ENCODE measurements at regions not wholly inside any gene's neighbourhood (a gene's known extent, or its start where the extent isn't known, plus 50 kb on each side); places are given as distances from the start of the nearest gene placed in this dataset.
"Not testable (repeated sequence)": the region's sequence is repeated elsewhere in the genome, so short reads cannot be mapped to it uniquely, and the experiment has no call there.

GRCh38 chr16:75996491-75996890, 270.2 kb upstream of the CPHXL start:
- no peak for DNase-seq (ENCODE audit: low spot score)

DNA sequence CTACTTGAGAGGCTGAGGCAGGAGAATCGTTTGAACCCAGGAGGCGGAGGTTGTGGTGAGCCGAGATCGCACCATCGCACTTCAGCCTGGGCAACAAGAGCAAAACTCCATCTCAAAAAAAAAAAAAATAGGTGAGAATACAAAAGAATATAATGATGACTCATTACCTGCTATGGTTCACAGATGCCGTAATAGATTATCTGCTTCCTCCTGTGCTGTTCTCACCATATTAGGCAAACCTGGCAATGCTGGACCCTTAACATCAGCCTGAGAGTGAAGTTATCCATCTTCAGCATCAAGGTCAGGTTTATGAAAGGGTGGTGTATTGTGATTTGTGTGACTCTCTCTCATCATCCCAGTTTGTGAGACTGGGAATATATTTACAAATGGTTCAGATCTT, 271.3 kb upstream of the CPHXL start:
- DNase-seq (ENCODE audit: low spot score) = no peak

DNA sequence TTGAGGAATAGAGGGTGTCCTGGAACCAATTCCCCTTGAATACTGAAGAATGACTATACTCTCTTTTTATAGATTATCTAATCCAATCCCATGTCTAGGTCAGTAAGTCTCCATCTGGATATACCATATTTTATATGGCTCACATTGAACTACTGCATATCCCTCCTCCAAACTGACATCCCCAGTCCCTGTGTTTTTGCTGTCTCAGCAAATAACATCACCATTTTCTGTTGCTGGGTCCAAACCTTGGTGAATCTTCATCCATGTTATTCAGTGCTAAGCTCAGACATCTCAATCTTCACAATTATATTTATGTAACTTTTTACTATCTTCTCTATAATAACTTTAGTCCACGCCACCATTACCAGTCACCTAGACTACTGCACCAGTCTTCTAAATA, 269.6 kb upstream of the CNTNAP4 start:
- DNase-seq (ENCODE audit: low spot score) = no peak

GRCh38 chr16:76023835-76024234, 253.4 kb upstream of the CNTNAP4 start:
- DNase-seq (ENCODE audit: low spot score) = no peak

- DNase-seq (ENCODE audit: low spot score) = no peak
Measured at GRCh38 chr16:76035689-76036088, 241.5 kb upstream of the CNTNAP4 start.

DNA sequence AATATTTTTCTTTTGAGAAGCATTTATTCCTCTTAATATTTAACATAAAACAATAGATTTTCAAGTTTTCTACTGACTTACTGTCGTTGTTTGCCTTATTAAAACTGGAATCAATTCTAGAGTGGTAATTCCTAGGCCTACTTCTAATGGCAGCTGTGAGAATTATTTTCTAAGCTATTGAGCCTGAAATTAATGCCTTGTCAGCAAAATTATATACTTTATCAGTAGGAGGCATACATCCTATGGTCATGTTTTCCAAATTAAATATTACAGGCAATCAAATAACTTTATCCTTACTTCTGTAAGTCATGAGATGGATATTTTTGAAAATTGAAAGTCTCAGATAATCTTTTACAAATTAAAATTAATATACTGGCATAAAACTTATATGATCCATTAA, 239.1 kb upstream of the CNTNAP4 start:
- no peak for DNase-seq (ENCODE audit: low spot score)

- no peak for DNase-seq (ENCODE audit: low spot score)
Measured at GRCh38 chr16:76052725-76053124, 224.5 kb upstream of the CNTNAP4 start.

GRCh38 chr16:76059186-76059585, 218.0 kb upstream of the CNTNAP4 start:
- no peak for DNase-seq (ENCODE audit: low spot score)

- DNase-seq (ENCODE audit: low spot score) = no peak
Measured at GRCh38 chr16:76059701-76060100, 217.5 kb upstream of the CNTNAP4 start.

GRCh38 chr16:76071690-76072089, 205.5 kb upstream of the CNTNAP4 start:
- no peak for DNase-seq (ENCODE audit: low spot score)

DNA sequence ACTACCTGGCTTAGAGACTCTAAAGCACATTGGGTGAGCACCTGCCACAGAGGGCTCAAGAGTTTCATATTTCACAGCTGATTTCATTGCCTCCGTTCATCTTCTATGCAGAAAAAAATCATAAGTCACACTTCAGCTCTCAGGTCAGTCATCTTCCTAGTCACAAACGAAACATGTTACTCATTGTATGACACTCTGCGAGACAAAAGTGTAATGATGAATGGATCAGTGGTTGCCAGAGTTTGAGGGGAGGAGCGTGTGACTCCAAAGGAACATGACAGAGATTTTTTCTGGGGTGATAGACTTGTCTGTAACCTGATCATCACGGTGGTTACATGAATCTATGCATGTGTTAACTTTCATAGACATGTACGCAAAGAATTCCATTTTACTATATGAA, 195.2 kb upstream of the CNTNAP4 start:
- no peak for DNase-seq (ENCODE audit: low spot score)

DNA sequence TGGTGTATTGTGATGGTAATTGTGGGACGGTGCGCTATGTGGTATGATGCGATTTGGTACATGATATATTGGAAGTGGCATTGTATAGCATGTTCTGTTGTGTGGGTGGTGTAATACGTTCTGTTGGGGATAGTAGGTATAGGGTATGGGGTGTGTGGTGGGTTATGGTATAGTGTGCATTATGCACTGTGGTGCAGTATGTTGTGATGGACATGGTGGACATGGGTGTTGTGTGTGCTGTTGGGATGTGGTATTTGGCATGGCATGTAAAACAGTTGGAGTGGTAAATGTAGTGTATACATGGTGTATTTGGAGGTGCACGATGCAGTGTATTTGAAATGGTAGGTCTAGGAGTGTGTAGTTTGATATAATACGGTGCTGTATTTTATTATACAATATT, 170.6 kb upstream of the CNTNAP4 start:
- no peak for DNase-seq (ENCODE audit: low spot score)

GRCh38 chr16:76108460-76108859, 168.7 kb upstream of the CNTNAP4 start:
- no peak for DNase-seq (ENCODE audit: low spot score)

- no peak for DNase-seq (ENCODE audit: low spot score)
Measured at GRCh38 chr16:76114681-76115080, 162.5 kb upstream of the CNTNAP4 start.

- no peak for DNase-seq (ENCODE audit: low spot score)
Measured at GRCh38 chr16:76118344-76118743, 158.9 kb upstream of the CNTNAP4 start.

- DNase-seq (ENCODE audit: low spot score) = no peak
Measured at GRCh38 chr16:76121636-76122035, 155.6 kb upstream of the CNTNAP4 start.

- no peak for DNase-seq (ENCODE audit: low spot score)
Measured at GRCh38 chr16:76123966-76124365, 153.2 kb upstream of the CNTNAP4 start.

DNA sequence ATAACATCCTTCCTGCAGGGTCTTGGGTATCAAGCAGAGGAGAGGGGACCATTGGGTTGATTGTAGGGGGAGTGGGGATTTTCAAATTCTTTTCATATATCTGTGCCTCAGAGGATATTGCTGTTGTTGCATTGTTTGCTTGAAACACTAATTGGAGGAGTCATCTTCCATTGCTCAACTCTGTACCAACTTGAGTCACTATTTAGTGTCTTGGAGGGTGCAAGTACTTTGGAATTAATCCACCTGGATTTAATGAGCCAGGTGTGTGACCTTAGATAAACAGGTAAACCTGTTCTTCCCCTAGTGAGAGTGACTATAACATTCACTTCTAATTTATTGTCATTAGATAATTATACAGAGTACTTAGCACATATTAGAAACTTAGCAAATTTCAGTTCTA, 151.3 kb upstream of the CNTNAP4 start:
- DNase-seq (ENCODE audit: low spot score) = no peak

- not testable (repeated sequence) for DNase-seq (ENCODE audit: low spot score)
Measured at GRCh38 chr16:76138056-76138455, 139.1 kb upstream of the CNTNAP4 start.

DNA sequence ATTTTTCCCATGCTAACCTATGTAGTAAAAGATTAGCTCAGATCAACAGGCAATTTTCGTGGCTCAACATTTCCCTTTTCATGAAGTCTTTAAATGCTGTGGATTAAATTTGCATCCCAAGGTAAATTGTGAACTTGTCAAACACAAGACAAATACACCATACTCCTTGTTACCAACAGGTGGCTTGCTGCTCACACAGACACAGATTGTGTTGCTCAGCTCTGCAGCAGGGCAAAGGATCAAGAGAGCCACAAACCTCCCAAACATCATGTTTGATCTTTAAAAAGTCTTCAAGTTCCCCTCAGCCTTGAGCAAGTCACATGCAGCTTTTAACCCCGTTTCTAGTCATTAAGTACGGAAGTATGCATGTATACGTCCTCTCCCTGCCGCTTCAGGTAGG, 119.6 kb upstream of the CNTNAP4 start:
- DNase-seq (ENCODE audit: low spot score) = no peak

- no peak for DNase-seq (ENCODE audit: low spot score)
Measured at GRCh38 chr16:76162046-76162445, 115.2 kb upstream of the CNTNAP4 start.

DNA sequence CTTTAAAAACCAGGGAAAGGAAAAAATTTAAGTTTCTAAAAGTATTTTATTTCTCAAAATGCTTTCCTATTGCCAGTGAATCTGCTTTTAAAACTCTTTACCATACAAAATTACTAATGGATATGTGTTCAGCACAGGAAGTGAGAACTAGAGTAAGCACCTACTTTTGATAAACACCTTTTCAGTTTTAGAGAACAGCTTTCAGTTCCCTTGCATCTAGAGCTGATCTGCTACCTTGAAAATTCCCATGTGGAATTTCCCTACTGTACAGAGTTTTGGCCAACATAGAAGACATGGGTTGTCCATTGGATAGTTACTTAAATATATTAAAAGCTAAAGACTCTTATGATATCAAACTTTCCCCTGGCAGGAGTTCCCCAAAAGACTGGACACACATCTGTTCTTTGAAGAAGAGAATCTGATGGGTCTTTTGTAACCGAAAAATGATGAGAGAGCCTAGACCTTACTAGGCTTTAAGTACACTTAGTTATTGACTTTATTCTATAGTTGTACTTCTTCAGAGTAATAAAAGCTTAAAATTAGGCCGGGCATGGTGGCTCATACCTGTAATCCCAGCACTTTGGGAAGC, 112.1 kb upstream of the CNTNAP4 start:
- DNase-seq (ENCODE audit: low spot score) = no peak

DNA sequence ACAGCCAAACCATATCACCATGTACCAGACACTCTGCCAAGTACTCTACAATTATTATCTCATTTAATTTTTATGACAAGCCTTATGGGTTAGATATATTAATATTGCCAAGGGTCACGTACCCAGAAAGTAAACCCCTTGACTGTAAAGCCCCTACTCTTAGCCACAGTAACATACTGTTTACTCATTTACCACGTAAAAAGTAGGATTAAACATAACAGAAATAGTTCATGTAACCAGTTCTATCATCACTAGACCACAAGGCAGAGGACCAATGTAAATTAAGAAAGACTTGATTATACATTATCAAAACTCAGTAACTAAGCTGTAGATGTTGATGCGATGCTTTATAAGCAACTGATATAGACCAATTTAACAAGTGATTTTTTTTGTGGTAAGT, 101.5 kb upstream of the CNTNAP4 start:
- no peak for DNase-seq (ENCODE audit: low spot score)

DNA sequence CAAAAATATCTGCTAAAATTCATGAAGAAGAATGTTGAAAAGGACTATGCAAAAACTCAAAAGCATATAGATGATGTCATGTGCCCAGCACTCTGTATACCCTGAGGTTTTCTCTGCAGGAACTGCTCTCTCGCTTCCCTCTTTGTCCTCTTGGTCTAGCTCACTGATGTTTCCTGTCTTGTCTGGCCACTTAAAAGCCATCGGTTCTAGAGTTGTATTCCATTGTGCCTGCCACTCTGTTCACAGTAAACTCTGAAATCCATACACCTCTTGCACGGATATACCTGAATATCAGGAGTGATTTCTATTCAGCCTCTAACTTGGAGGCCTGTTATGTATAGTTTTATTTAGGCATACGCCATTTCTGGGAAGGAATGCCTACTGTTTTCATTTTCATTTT, 101.0 kb upstream of the CNTNAP4 start:
- DNase-seq (ENCODE audit: low spot score) = no peak

- no peak for DNase-seq (ENCODE audit: low spot score)
Measured at GRCh38 chr16:76176616-76177015, 100.6 kb upstream of the CNTNAP4 start.

Measured in hematopoietic multipotent progenitor cell treated with erythropoietin and hydrocortisone succinate and interleukin-3 and kit ligand, for 17 days (in vitro differentiated cells).